A549 (cell line): ENCODE measurements at regions not wholly inside any gene's neighbourhood (a gene's known extent, or its start where the extent isn't known, plus 50 kb on each side); places are given as distances from the start of the nearest gene placed in this dataset.

Experiments
- CBX2 ChIP-seq: fragments of 200-600 bp; sonication (generic); IDR thresholded peaks from 2 replicates; pipeline ENCODE4 v1.6.1; 2016; ENCODE audit warnings: low read depth, mild to moderate bottlenecking, borderline replicate concordance
- CHD2 ChIP-seq: fragments of 150-350 bp; IDR thresholded peaks from 2 replicates; pipeline ENCODE4 v1.6.1; 2014; ENCODE audit warnings: low read length; ENCODE audit not compliant: partially characterized antibody
- EP300 ChIP-seq, 2 experiments: fragments of >200 bp; sonication (Bioruptor Twin); formaldehyde crosslinking; IDR thresholded peaks; 2 replicates in 1 of 2; 3 replicates in 1 of 2; pipeline ENCODE4 v1.6.1; 2016 to 2017
- ESRRA ChIP-seq: fragments of 150-350 bp; IDR thresholded peaks from 2 replicates; pipeline ENCODE4 v1.6.1; 2014; ENCODE audit warnings: mild to moderate bottlenecking, low read length, borderline replicate concordance
- JUN ChIP-seq, 2 experiments: fragments of >200 bp; sonication (Bioruptor Twin); formaldehyde crosslinking; IDR thresholded peaks; 2 replicates in 1 of 2; 3 replicates in 1 of 2; pipeline ENCODE4 v1.6.1; 2016 to 2017
- MAFK ChIP-seq: fragments of 450-650 bp; IDR thresholded peaks from 2 replicates; pipeline ENCODE4 v1.6.1; 2014; ENCODE audit not compliant: partially characterized antibody
- NFE2L2 ChIP-seq: fragments of 150-350 bp; conservative IDR thresholded peaks from 2 replicates; pipeline ENCODE4 v1.6.1; 2014; ENCODE audit warnings: low read length
- NR3C1 ChIP-seq: fragments of >200 bp; sonication (Bioruptor Twin); formaldehyde crosslinking; IDR thresholded peaks from 3 replicates; pipeline ENCODE4 v1.6.1; 2017
- POLR2A ChIP-seq: IDR thresholded peaks from 2 replicates; pipeline ENCODE4 v1.6.1; 2012; ENCODE audit warnings: mild to moderate bottlenecking, low read length
- POLR2AphosphoS2 ChIP-seq: conservative IDR thresholded peaks from 2 replicates; pipeline ENCODE4 v1.6.1; 2012; ENCODE audit warnings: low read length, improper control_type of control experiment, inconsistent platforms
- RAD21 ChIP-seq, 2 experiments: fragments of >200 bp in 1 of 2; sonication (Bioruptor Twin) in 1 of 2; formaldehyde crosslinking in 1 of 2; IDR thresholded peaks in 1 of 2; conservative IDR thresholded peaks in 1 of 2; 2 replicates in 1 of 2; 3 replicates in 1 of 2; pipeline ENCODE4 v1.6.1; 2012 to 2018; ENCODE audit warnings: inconsistent platforms in 1 of 2
- ZFP36 ChIP-seq: fragments of 450-650 bp; IDR thresholded peaks from 2 replicates; pipeline ENCODE4 v1.6.1; 2014; ENCODE audit warnings: borderline replicate concordance; ENCODE audit not compliant: partially characterized antibody
- TF ChIP-seq, protein P1 (sequence below): fragments of >200 bp; sonication (Bioruptor Twin); formaldehyde crosslinking; IDR thresholded peaks from 3 replicates; pipeline ENCODE4 v1.5.1; 2016

DNA sequence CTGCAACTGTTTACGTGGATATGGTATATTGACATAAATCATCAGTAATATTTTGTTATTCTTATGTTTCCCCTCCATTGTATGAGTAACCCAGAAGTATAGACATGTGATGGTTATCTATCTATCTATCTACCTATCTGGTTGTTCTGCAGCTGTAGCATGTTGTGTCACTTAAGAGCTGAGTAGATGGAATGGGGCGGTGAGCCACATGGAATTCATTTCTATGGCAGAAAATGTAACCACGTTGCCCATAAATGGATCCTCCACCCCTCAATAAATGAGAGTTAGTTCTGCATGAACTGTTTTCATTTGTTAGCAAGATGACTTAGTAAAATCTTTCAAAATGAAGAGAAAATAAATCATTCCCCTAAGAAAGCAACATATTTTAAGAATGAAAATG lies 553.2 kb downstream of the MAT2B start:
- TF ChIP-seq POLR2AphosphoS2 = no peak
- no peak for TF ChIP-seq POLR2A
- TF ChIP-seq, protein P1, sequence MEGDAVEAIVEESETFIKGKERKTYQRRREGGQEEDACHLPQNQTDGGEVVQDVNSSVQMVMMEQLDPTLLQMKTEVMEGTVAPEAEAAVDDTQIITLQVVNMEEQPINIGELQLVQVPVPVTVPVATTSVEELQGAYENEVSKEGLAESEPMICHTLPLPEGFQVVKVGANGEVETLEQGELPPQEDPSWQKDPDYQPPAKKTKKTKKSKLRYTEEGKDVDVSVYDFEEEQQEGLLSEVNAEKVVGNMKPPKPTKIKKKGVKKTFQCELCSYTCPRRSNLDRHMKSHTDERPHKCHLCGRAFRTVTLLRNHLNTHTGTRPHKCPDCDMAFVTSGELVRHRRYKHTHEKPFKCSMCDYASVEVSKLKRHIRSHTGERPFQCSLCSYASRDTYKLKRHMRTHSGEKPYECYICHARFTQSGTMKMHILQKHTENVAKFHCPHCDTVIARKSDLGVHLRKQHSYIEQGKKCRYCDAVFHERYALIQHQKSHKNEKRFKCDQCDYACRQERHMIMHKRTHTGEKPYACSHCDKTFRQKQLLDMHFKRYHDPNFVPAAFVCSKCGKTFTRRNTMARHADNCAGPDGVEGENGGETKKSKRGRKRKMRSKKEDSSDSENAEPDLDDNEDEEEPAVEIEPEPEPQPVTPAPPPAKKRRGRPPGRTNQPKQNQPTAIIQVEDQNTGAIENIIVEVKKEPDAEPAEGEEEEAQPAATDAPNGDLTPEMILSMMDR = no peak
- TF ChIP-seq EP300 (IDR thresholded peaks at IDR 0.05) = no peak
- TF ChIP-seq JUN (IDR thresholded peaks at IDR 0.05) = no peak
- TF ChIP-seq NFE2L2 = no peak
- TF ChIP-seq CHD2 = no peak
- TF ChIP-seq ZFP36 = no peak
- no peak for TF ChIP-seq MAFK
- no peak for TF ChIP-seq CBX2
- no peak for TF ChIP-seq ESRRA
- no peak for TF ChIP-seq NR3C1
- TF ChIP-seq RAD21 (conservative IDR thresholded peaks at IDR 0.05 in 1 of 2, IDR thresholded peaks at IDR 0.05 in 1 of 2) = no peak
